Mammary epithelial cell (primary cell): ENCODE measurements at regions not wholly inside any gene's neighbourhood (a gene's known extent, or its start where the extent isn't known, plus 50 kb on each side); places are given as distances from the start of the nearest gene placed in this dataset.

Experiments
- CTCF ChIP-seq, 2 donors: IDR thresholded peaks in 1 of 2; conservative IDR thresholded peaks in 1 of 2; 2 replicates each; pipeline ENCODE4 v1.5.1; 2011 to 2012; ENCODE audit warnings: inconsistent platforms in 2 of 2, low read length in 2 of 2, mild to moderate bottlenecking in 2 of 2, control low read depth in 1 of 2, low read depth in 1 of 2; ENCODE audit not compliant: insufficient read depth in 1 of 2; ENCODE audit errors: extremely low read depth in 1 of 2
- EZH2 ChIP-seq: IDR thresholded peaks from 2 replicates; pipeline ENCODE4 v1.6.1; 2012; ENCODE audit warnings: low read length, inconsistent platforms, borderline replicate concordance

- TF ChIP-seq CTCF (conservative IDR thresholded peaks at IDR 0.05 in 1 of 2, IDR thresholded peaks at IDR 0.05 in 1 of 2; ENCODE audit: extremely low read depth in 1 of 2, insufficient read depth in 1 of 2, low read depth in 1 of 2, low read length in 2 of 2) (no peak), EZH2 (no peak)
Observed at GRCh38 chr5:123992641-123993040, 480.7 kb downstream of the CSNK1G3 start.
